Parathyroid adenoma (tissue), 2 donors: ENCODE measurements at regions not wholly inside any gene's neighbourhood (a gene's known extent, or its start where the extent isn't known, plus 50 kb on each side); places are given as distances from the start of the nearest gene placed in this dataset.

Experiments
- H2AFZ ChIP-seq: fragments of 300-600 bp; sonication (generic); one replicate; pipeline ENCODE4 v1.7.0; 2017; ENCODE audit warnings: antibody characterized with exemption, mild to moderate bottlenecking
- H3K27ac ChIP-seq: fragments of 300-600 bp; sonication (generic); one replicate; pipeline ENCODE4 v1.7.0; 2017
- H3K27me3 ChIP-seq: fragments of 300-600 bp; sonication (generic); one replicate; pipeline ENCODE4 v1.7.0; 2017; ENCODE audit warnings: low read length; ENCODE audit not compliant: control insufficient read depth, insufficient read depth
- H3K36me3 ChIP-seq: fragments of 300-600 bp; sonication (generic); one replicate; pipeline ENCODE4 v1.7.0; 2017; ENCODE audit warnings: low read length; ENCODE audit not compliant: control insufficient read depth, insufficient read depth
- H3K4me1 ChIP-seq: fragments of 300-600 bp; sonication (generic); one replicate; pipeline ENCODE4 v1.7.0; 2017; ENCODE audit warnings: control low read depth
- H3K4me2 ChIP-seq: fragments of 300-600 bp; sonication (generic); one replicate; pipeline ENCODE4 v1.7.0; 2017; ENCODE audit warnings: low read length
- H3K4me3 ChIP-seq: fragments of 300-600 bp; sonication (generic); one replicate; pipeline ENCODE4 v1.7.0; 2017; ENCODE audit warnings: low read depth, low read length
- H3K79me2 ChIP-seq: fragments of 300-600 bp; sonication (generic); one replicate; pipeline ENCODE4 v1.7.0; 2017; ENCODE audit warnings: control low read depth
- H3K9ac ChIP-seq: fragments of 300-600 bp; sonication (generic); one replicate; pipeline ENCODE4 v1.7.0; 2017; ENCODE audit warnings: mild to moderate bottlenecking
- H3K9me3 ChIP-seq: fragments of 300-600 bp; sonication (generic); one replicate; pipeline ENCODE4 v1.7.0; 2017; ENCODE audit warnings: low read length; ENCODE audit not compliant: control insufficient read depth
- TF ChIP-seq, protein P1 (sequence below): fragments of 300-600 bp; sonication (generic); IDR thresholded peaks from one replicate; pipeline ENCODE4 v1.7.0; 2017; ENCODE audit warnings: antibody characterized with exemption, mild to moderate bottlenecking
- donor health status: primary hyperparathyroidism.

DNA sequence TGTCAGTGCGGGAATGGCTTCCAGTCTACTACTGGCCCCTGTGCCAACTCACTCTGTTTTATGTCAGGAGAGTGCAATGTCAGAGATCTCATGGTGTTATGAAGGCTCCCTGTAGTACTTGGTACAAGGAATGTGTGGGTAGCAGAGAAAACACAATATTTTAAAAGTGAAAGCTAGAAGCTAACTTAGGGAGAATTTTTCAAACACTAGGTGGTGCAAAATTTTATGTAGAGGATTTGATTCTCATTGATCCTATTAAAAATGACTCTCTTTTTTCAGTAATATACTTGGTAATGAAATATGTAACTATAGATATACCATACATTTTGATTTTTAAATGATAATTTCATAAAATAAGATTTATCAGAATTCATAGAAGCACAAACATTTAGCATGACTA lies 134.7 kb downstream of the JRKL start:
- Histone ChIP-seq H2AFZ (no peak overlapping the region), H3K27ac (no peak overlapping the region), H3K9ac (no peak overlapping the region), H3K27me3 (no peaks in the 10 kb centered on the region), H3K9me3 (no peaks in the 10 kb centered on the region), H3K79me2 (no peaks in the 10 kb centered on the region), H3K36me3 (no peaks in the 10 kb centered on the region), H3K4me3 (no peak overlapping the region), H3K4me2 (no peak overlapping the region), H3K4me1 (no peaks in the 10 kb centered on the region)
- TF ChIP-seq, protein P1, sequence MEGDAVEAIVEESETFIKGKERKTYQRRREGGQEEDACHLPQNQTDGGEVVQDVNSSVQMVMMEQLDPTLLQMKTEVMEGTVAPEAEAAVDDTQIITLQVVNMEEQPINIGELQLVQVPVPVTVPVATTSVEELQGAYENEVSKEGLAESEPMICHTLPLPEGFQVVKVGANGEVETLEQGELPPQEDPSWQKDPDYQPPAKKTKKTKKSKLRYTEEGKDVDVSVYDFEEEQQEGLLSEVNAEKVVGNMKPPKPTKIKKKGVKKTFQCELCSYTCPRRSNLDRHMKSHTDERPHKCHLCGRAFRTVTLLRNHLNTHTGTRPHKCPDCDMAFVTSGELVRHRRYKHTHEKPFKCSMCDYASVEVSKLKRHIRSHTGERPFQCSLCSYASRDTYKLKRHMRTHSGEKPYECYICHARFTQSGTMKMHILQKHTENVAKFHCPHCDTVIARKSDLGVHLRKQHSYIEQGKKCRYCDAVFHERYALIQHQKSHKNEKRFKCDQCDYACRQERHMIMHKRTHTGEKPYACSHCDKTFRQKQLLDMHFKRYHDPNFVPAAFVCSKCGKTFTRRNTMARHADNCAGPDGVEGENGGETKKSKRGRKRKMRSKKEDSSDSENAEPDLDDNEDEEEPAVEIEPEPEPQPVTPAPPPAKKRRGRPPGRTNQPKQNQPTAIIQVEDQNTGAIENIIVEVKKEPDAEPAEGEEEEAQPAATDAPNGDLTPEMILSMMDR, result no peak

DNA sequence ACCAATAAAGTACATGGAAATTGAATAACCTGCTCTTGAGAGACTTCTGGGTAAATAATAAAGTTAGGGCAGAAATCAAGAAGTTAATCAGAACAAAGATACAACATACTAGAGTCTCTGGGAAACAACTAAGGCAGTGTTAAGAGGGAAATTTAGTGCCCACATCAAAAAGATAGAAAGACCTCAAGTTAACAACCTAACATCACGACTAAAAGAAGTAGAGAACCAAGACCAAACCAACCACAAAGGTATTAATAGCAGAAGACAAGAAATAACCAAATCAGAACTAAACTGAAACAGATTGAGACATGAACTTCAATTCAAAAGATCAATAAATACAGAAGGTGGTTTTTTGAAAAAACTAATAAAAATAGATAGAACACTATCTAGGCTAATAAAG lies 140.7 kb downstream of the JRKL start:
- Histone ChIP-seq H3K79me2 (no peaks in the 10 kb centered on the region), H3K36me3 (no peaks in the 10 kb centered on the region), H3K4me2 (no peak overlapping the region), H3K9ac (no peak overlapping the region), H3K4me1 (no peaks in the 10 kb centered on the region), H2AFZ (no peak overlapping the region), H3K4me3 (no peak overlapping the region), H3K27ac (no peak overlapping the region), H3K9me3 (no peaks in the 10 kb centered on the region), H3K27me3 (no peaks in the 10 kb centered on the region)
- TF ChIP-seq, protein P1, result no peak

DNA sequence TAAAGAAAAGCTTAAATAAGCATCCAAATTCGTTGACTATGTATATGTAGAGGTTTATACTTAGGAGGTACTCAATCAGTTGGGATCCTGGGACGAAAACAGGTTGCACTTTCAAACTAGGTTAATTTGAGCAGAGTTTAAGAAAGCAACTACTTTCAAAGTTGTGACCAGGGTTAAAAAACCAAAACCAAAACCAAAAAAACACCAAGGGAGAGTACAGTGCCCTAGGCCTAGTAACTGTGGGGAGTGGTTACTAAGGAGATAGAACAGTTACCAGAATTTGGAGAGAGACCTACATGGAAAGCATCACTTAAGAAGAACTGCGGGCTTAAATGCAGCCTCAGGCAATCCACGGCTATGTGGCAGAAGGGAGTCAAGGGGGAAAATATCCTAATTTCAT lies 148.3 kb downstream of the JRKL start:
- H3K9me3 ChIP-seq, result no peaks in the 10 kb centered on the region
- TF ChIP-seq, protein P1, result no peak
- H3K27me3 ChIP-seq, result no peaks in the 10 kb centered on the region
- no peak overlapping the region for H3K9ac ChIP-seq
- H2AFZ ChIP-seq, result no peak overlapping the region
- H3K4me1 ChIP-seq, result no peaks in the 10 kb centered on the region
- H3K4me3 ChIP-seq, result no peak overlapping the region
- no peak overlapping the region for H3K4me2 ChIP-seq
- no peaks in the 10 kb centered on the region for H3K36me3 ChIP-seq
- no peaks in the 10 kb centered on the region for H3K79me2 ChIP-seq
- no peak overlapping the region for H3K27ac ChIP-seq

DNA sequence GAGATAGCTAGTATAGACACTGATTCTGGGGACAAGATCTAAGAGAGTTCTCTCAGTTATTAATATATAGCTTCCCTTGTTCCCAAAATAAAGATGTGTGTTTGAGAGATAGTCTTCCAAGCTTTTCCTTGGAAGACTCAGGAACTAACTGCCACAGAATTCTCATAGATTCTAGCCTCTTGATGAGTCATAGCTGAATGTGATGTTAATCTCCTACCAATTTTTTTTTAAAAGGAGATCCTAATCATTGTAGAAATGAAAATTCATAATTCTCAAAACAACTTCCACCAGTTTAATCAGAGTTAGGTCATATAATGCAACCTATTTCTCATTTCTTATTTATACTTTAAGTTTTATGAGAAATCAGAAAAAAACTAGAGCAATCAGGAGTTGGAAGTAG lies 148.8 kb downstream of the JRKL start:
- Histone ChIP-seq H3K4me3 (no peak overlapping the region), H3K4me1 (no peaks in the 10 kb centered on the region), H3K27me3 (no peaks in the 10 kb centered on the region), H3K9ac (no peak overlapping the region), H3K27ac (no peak overlapping the region), H3K9me3 (no peaks in the 10 kb centered on the region), H3K4me2 (no peak overlapping the region), H2AFZ (no peak overlapping the region), H3K79me2 (no peaks in the 10 kb centered on the region), H3K36me3 (no peaks in the 10 kb centered on the region)
- TF ChIP-seq, protein P1, result no peak

DNA sequence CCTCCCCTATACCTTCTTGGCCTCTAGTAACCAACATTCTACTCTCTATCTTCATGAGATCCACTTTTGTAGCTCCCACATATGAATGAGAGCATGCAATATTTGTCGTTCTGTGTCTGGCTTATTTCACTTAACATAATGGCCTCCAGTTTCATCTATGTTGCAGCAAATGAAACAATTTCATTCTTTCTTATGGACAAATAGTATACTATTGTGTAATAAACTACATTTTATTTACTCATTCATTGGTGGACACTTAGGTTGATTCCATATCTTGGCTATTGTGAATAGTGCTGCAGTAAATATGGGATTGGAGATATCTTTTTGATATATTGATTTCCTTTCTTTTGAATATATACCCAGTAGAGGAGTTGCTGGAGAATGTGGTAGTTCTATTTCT lies 151.1 kb downstream of the JRKL start:
- Histone ChIP-seq H3K27ac (no peak overlapping the region), H3K36me3 (no peaks in the 10 kb centered on the region), H3K4me1 (no peaks in the 10 kb centered on the region), H3K4me2 (no peak overlapping the region), H3K79me2 (no peaks in the 10 kb centered on the region), H3K27me3 (no peaks in the 10 kb centered on the region), H3K9ac (no peak overlapping the region), H2AFZ (no peak overlapping the region), H3K9me3 (no peaks in the 10 kb centered on the region), H3K4me3 (no peak overlapping the region)
- TF ChIP-seq, protein P1, result no peak
